Ovary (tissue), 7 donors: ENCODE measurements at regions not wholly inside any gene's neighbourhood (a gene's known extent, or its start where the extent isn't known, plus 50 kb on each side); places are given as distances from the start of the nearest gene placed in this dataset.
"Not testable (repeated sequence)": the region's sequence is repeated elsewhere in the genome, so short reads cannot be mapped to it uniquely, and the experiment has no call there.

ENCODE experiments used
- DNase-seq, 5 donors: peaks; one replicate each; pipeline ENCODE4 v3.0.0-alpha.2; 2019 to 2020
- H3K27ac ChIP-seq, 2 donors: fragments of 200-600 bp; one replicate each; pipeline versions ENCODE4 v1.5.1 to v1.8.0; 2019 to 2022
- H3K27me3 ChIP-seq: fragments of 200-600 bp; one replicate; pipeline ENCODE4 v1.8.0; 2022
- H3K36me3 ChIP-seq: fragments of 200-600 bp; sonication (generic); one replicate; pipeline ENCODE4 v1.5.1; 2019
- H3K4me1 ChIP-seq: one replicate; pipeline ENCODE4 v1.8.1; 2013; ENCODE audit warnings: mild to moderate bottlenecking, moderate library complexity; ENCODE audit not compliant: insufficient read depth
- H3K4me3 ChIP-seq: fragments of 200-600 bp; sonication (generic); one replicate; pipeline ENCODE4 v1.5.1; 2017
- H3K9me3 ChIP-seq, 2 donors: fragments of 200-600 bp in 1 of 2; sonication (generic) in 1 of 2; one replicate each; pipeline versions ENCODE4 v1.5.1 to v1.8.1; 2013 to 2019; ENCODE audit warnings: mild to moderate bottlenecking in 1 of 2, moderate library complexity in 1 of 2
- CTCF ChIP-seq, 3 donors: fragments of 450-650 bp in 2 of 3; fragments of 200-600 bp in 1 of 3; IDR thresholded peaks; one replicate each; pipeline versions ENCODE4 v1.5.1 to v1.8.0; 2016 to 2022; ENCODE audit warnings: antibody characterized with exemption in 3 of 3, mild to moderate bottlenecking in 1 of 3
- EP300 ChIP-seq: sonication (generic); formaldehyde crosslinking; IDR thresholded peaks from one replicate; pipeline ENCODE4 v1.6.1; 2017; ENCODE audit warnings: antibody characterized with exemption
- POLR2A ChIP-seq: fragments of 450-650 bp; IDR thresholded peaks from one replicate; pipeline ENCODE4 v1.6.1; 2017; ENCODE audit warnings: antibody characterized with exemption, mild to moderate bottlenecking, moderate library complexity
- WGBS, 3 donors: extraction: QIAGEN DNeasy Blood & Tissue Kit in 1 of 3; methylation state at CpG; one replicate each; pipeline versions ENCODE4 v1.1.5 to v1.1.7; 2013 to 2017; 5-methylcytosine and 5-hydroxymethylcytosine counted together
- intact Hi-C, 4 donors: fragments of 100-400 bp; cut with DNase I; formaldehyde crosslinking; loops; one replicate each; pipeline versions ENCODE4 v1.11.0 to v1.15.1; 2022 to 2023
- donor health status: DM: no; HTN: no; CAD: no; lungs with moderate emphysema.
- donor health status: DM: no; HTN: no; CAD: no.
- donor health status: Bipolar disorder and iron deficiency.
- donor health status: DM: no; HTN: no; CAD: no.
- donor health status: DM: yes; HTN: yes; CAD: no.

- Histone ChIP-seq H3K27ac (no peak overlapping the region), H3K4me1 (no peaks in the 10 kb centered on the region), H3K9me3 (no peaks in the 10 kb centered on the region), H3K4me3 (no peak overlapping the region), H3K36me3 (no peaks in the 10 kb centered on the region), H3K27me3 (no peaks in the 10 kb centered on the region)
- intact Hi-C loops = no loop called here
- TF ChIP-seq CTCF (IDR thresholded peaks at IDR 0.05) (no peak), POLR2A (no peak), EP300 (no peak)
- DNase-seq = peak in 1 of 5 donors; percentile 12
- 7 to 14% (median 11%) methylated on average over 3 of the region's 3 CpGs for WGBS, 3 donors
These were observed 534.5 kb downstream of the TMEM38B start for GRCh38 chr9:106228861-106229260.

GRCh38 chr9:106233116-106233515, 538.8 kb downstream of the TMEM38B start:
- Histone ChIP-seq H3K4me1 (no peaks in the 10 kb centered on the region), H3K4me3 (no peak overlapping the region), H3K9me3 (no peaks in the 10 kb centered on the region), H3K27me3 (no peaks in the 10 kb centered on the region), H3K27ac (no peak overlapping the region), H3K36me3 (no peaks in the 10 kb centered on the region)
- no peak for DNase-seq
- no peak for TF ChIP-seq EP300
- TF ChIP-seq POLR2A = no peak
- TF ChIP-seq CTCF (IDR thresholded peaks at IDR 0.05) = no peak
- intact Hi-C loops = no loop called here

GRCh38 chr9:106260908-106261307, 566.6 kb downstream of the TMEM38B start:
- H3K27ac ChIP-seq, H3K4me1 ChIP-seq, H3K4me3 ChIP-seq, H3K9me3 ChIP-seq, intact Hi-C loops, H3K36me3 ChIP-seq, DNase-seq, H3K27me3 ChIP-seq: not testable (repeated sequence)
- WGBS, 3 donors = 95 to 96% (median 96%) methylated on average over 10 of the region's 10 CpGs

- intact Hi-C loops = no loop called here
- TF ChIP-seq POLR2A (no peak), CTCF (IDR thresholded peaks at IDR 0.05) (no peak), EP300 (no peak)
These were observed 583.6 kb downstream of the TMEM38B start for GRCh38 chr9:106277966-106278365.

GRCh38 chr9:106283769-106284168, 579.2 kb upstream of the ZNF462 start:
- H3K36me3 ChIP-seq = no peaks in the 10 kb centered on the region

More at GRCh38 chr9:106277966-106278365, 583.6 kb downstream of the TMEM38B start:
- 70 to 81% (median 74%) methylated on average over 6 of the region's 6 CpGs for whole genome bisulfite sequencing, 3 donors
- Histone ChIP-seq H3K4me3 (no peak overlapping the region), H3K4me1 (no peaks in the 10 kb centered on the region), H3K27me3 (no peaks in the 10 kb centered on the region), H3K36me3 (no peaks in the 10 kb centered on the region), H3K9me3 (no peaks in the 10 kb centered on the region), H3K27ac (no peak overlapping the region)
- DNase-seq = no peak

More at GRCh38 chr9:106283769-106284168, 579.2 kb upstream of the ZNF462 start:
- no peak overlapping the region for H3K27ac ChIP-seq
- intact Hi-C loops = no loop called here
- H3K4me1 ChIP-seq = no peaks in the 10 kb centered on the region
- no peaks in the 10 kb centered on the region for H3K27me3 ChIP-seq
- no peak overlapping the region for H3K4me3 ChIP-seq
- no peaks in the 10 kb centered on the region for H3K9me3 ChIP-seq
- no peak for TF ChIP-seq CTCF (IDR thresholded peaks at IDR 0.05)
- TF ChIP-seq POLR2A = no peak
- TF ChIP-seq EP300 = no peak
- DNase-seq = no peak
- WGBS, 3 donors = 66 to 77% (median 71%) methylated on average over 5 of the region's 5 CpGs
